Muscle layer of colon (tissue), 2 donors: ENCODE measurements at regions not wholly inside any gene's neighbourhood (a gene's known extent, or its start where the extent isn't known, plus 50 kb on each side); places are given as distances from the start of the nearest gene placed in this dataset.

ENCODE experiments used
- H3K27ac ChIP-seq: one replicate; pipeline ENCODE4 v1.7.0; 2013; ENCODE audit warnings: low read depth, mild to moderate bottlenecking, low read length, moderate library complexity
- H3K27me3 ChIP-seq, 2 donors: one replicate each; pipeline ENCODE4 v1.7.0; 2013; ENCODE audit warnings: low read length in 2 of 2, mild to moderate bottlenecking in 2 of 2; ENCODE audit not compliant: insufficient read depth in 2 of 2, control insufficient read depth in 1 of 2
- H3K36me3 ChIP-seq: one replicate; pipeline ENCODE4 v1.7.0; 2013; ENCODE audit warnings: mild to moderate bottlenecking, low read length; ENCODE audit not compliant: insufficient read depth
- H3K4me1 ChIP-seq: one replicate; pipeline ENCODE4 v1.7.0; 2013; ENCODE audit warnings: mild to moderate bottlenecking, low read length; ENCODE audit not compliant: insufficient read depth
- H3K4me3 ChIP-seq, 2 donors: one replicate each; pipeline ENCODE4 v1.7.0; 2013; ENCODE audit warnings: low read length in 2 of 2, low read depth in 1 of 2, mild to moderate bottlenecking in 1 of 2, moderate library complexity in 1 of 2
- H3K9ac ChIP-seq: one replicate; pipeline ENCODE4 v1.7.0; 2013; ENCODE audit warnings: low read length
- H3K9me3 ChIP-seq: one replicate; pipeline ENCODE4 v1.7.0; 2013; ENCODE audit warnings: mild to moderate bottlenecking, low read length
- donor health status: abdominal sarcoma.
- donor health status: Adenocarcinoma of cecum.

GRCh38 chr13:80251403-80251802 lies 89.5 kb downstream of the SPRY2 start:
- no peaks in the 10 kb centered on the region for H3K4me1 ChIP-seq
- no peak overlapping the region for H3K27ac ChIP-seq
- no peaks in the 10 kb centered on the region for H3K27me3 ChIP-seq
- no peak overlapping the region for H3K4me3 ChIP-seq
- no peaks in the 10 kb centered on the region for H3K9me3 ChIP-seq
- no peaks in the 10 kb centered on the region for H3K36me3 ChIP-seq
- H3K9ac ChIP-seq = no peak overlapping the region

GRCh38 chr13:80250213-80250810 lies 90.6 kb downstream of the SPRY2 start:
- no peaks in the 10 kb centered on the region for H3K36me3 ChIP-seq
- H3K4me1 ChIP-seq = no peaks in the 10 kb centered on the region
- no peak overlapping the region for H3K9ac ChIP-seq
- H3K9me3 ChIP-seq = no peaks in the 10 kb centered on the region
- H3K27me3 ChIP-seq = no peaks in the 10 kb centered on the region
- H3K4me3 ChIP-seq = no peak overlapping the region
- no peak overlapping the region for H3K27ac ChIP-seq

GRCh38 chr13:80249516-80250212 lies 91.3 kb downstream of the SPRY2 start:
- H3K4me3 ChIP-seq = no peak overlapping the region
- H3K9ac ChIP-seq = no peak overlapping the region
- no peaks in the 10 kb centered on the region for H3K36me3 ChIP-seq
- H3K27me3 ChIP-seq = no peaks in the 10 kb centered on the region
- H3K9me3 ChIP-seq = no peaks in the 10 kb centered on the region
- no peak overlapping the region for H3K27ac ChIP-seq
- H3K4me1 ChIP-seq = no peaks in the 10 kb centered on the region

- Histone ChIP-seq H3K27me3 (no peaks in the 10 kb centered on the region), H3K27ac (no peak overlapping the region), H3K4me3 (no peak overlapping the region), H3K36me3 (no peaks in the 10 kb centered on the region), H3K9ac (no peak overlapping the region), H3K4me1 (no peaks in the 10 kb centered on the region), H3K9me3 (no peaks in the 10 kb centered on the region)
Measured at GRCh38 chr13:80245162-80245733, 95.7 kb downstream of the SPRY2 start.

GRCh38 chr13:80244574-80244973 lies 96.4 kb downstream of the SPRY2 start:
- no peak overlapping the region for H3K4me3 ChIP-seq
- no peaks in the 10 kb centered on the region for H3K36me3 ChIP-seq
- no peak overlapping the region for H3K27ac ChIP-seq
- H3K27me3 ChIP-seq = no peaks in the 10 kb centered on the region
- no peak overlapping the region for H3K9ac ChIP-seq
- H3K9me3 ChIP-seq = no peaks in the 10 kb centered on the region
- no peaks in the 10 kb centered on the region for H3K4me1 ChIP-seq

- H3K9ac ChIP-seq = no peak overlapping the region
- H3K27me3 ChIP-seq = no peaks in the 10 kb centered on the region
- no peaks in the 10 kb centered on the region for H3K36me3 ChIP-seq
- H3K27ac ChIP-seq = no peak overlapping the region
- H3K9me3 ChIP-seq = no peaks in the 10 kb centered on the region
- no peak overlapping the region for H3K4me3 ChIP-seq
- no peaks in the 10 kb centered on the region for H3K4me1 ChIP-seq
Measured at GRCh38 chr13:80242728-80243427, 98.0 kb downstream of the SPRY2 start.

GRCh38 chr13:80239571-80240255 lies 101.2 kb downstream of the SPRY2 start:
- no peaks in the 10 kb centered on the region for H3K4me1 ChIP-seq
- H3K9ac ChIP-seq = no peak overlapping the region
- no peak overlapping the region for H3K27ac ChIP-seq

GRCh38 chr13:80239116-80239515 lies 101.8 kb downstream of the SPRY2 start:
- Histone ChIP-seq H3K27ac (no peak overlapping the region), H3K36me3 (no peaks in the 10 kb centered on the region), H3K9me3 (no peaks in the 10 kb centered on the region), H3K9ac (no peak overlapping the region), H3K4me3 (no peak overlapping the region), H3K27me3 (no peaks in the 10 kb centered on the region), H3K4me1 (no peaks in the 10 kb centered on the region)

More at GRCh38 chr13:80239571-80240255, 101.2 kb downstream of the SPRY2 start:
- Histone ChIP-seq H3K36me3 (no peaks in the 10 kb centered on the region), H3K9me3 (no peaks in the 10 kb centered on the region), H3K4me3 (no peak overlapping the region), H3K27me3 (no peaks in the 10 kb centered on the region)

GRCh38 chr13:80237646-80238045 lies 103.3 kb downstream of the SPRY2 start:
- Histone ChIP-seq H3K4me3 (no peak overlapping the region), H3K4me1 (no peaks in the 10 kb centered on the region), H3K27me3 (no peaks in the 10 kb centered on the region), H3K9me3 (no peaks in the 10 kb centered on the region), H3K27ac (no peak overlapping the region), H3K9ac (no peak overlapping the region), H3K36me3 (no peaks in the 10 kb centered on the region)

GRCh38 chr13:80235967-80236302 lies 105.0 kb downstream of the SPRY2 start:
- Histone ChIP-seq H3K36me3 (no peaks in the 10 kb centered on the region), H3K27ac (no peak overlapping the region), H3K4me3 (no peak overlapping the region), H3K9me3 (no peaks in the 10 kb centered on the region), H3K27me3 (no peaks in the 10 kb centered on the region), H3K4me1 (no peaks in the 10 kb centered on the region), H3K9ac (no peak overlapping the region)
